HL-60/S4 (cell line): ENCODE measurements at regions not wholly inside any gene's neighbourhood (a gene's known extent, or its start where the extent isn't known, plus 50 kb on each side); places are given as distances from the start of the nearest gene placed in this dataset.
"Not testable (repeated sequence)": the region's sequence is repeated elsewhere in the genome, so short reads cannot be mapped to it uniquely, and the experiment has no call there.

Experiments used
- in situ Hi-C: fragments of 300-500 bp; cut with MboI; formaldehyde crosslinking; loops from 2 replicates; pipeline ENCODE4 v1.14.3; 2022; ENCODE audit warnings: low sequenced_read_pairs

- in situ Hi-C loops = not testable (repeated sequence)
Observed at GRCh38 chr12:8282181-8282580, 54.8 kb upstream of the FAM90A1 start.

DNA sequence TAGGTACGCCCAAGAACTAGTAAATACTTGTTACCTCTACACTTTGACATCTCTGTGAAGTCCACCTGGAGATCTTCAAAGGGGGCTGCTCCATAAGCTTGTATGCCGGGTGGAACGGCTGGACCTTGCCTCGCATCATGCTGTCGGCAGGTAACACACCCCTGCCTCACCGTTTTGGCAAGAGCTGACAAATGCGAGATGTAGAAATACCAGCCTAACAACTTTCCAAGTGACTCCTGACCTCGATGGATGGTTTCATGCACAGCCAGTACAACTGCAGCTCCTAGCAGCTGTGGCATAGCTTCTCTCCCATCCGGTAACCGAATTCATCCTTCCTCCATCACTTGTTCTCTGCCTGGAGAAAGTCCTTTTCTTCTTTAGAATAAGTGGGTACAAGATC is 58.3 kb upstream of the FAM90A1 start:
- in situ Hi-C loops = not testable (repeated sequence)

- in situ Hi-C loops = not testable (repeated sequence)
Observed at GRCh38 chr12:8291764-8292163, 64.3 kb upstream of the FAM90A1 start.

DNA sequence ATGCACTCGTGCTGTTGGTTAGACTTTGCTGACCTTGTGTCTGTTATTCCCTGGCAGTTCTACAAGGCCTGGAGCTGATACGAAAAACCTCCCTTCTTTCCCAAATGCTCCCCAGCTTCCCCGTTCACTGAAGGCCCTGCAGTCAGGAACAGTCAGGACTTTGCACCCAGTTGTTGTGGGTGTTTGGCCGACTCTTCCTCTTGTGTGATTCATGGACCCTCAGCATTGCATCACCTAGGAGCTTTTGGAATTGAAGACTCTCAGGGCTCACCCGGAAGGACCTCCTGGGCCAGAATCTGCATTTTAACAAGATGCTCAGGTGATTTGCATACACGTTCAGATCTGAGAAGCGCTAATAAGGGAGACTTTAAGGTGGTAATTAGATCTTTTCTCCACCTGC is 67.2 kb upstream of the FAM90A1 start:
- in situ Hi-C loops = not testable (repeated sequence)

DNA sequence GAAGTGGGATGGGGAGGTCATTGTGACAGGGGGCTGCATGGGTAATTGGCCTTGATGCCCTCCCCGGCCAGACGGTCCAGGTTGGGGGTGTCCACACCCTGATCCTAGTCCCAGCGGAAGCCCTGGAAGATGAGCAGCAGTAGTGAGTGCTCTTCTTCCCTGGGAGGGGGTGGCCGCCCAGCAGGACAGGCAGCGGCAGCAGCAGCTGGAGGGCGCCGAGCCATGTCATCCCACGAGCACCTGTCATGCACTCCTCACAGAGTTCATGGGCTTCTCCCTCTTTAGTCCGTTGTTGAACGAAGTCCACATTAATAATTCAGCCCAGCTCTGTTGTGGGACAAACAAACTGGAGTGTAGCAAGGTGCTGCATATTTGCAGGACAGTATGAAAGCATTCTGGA is 81.2 kb upstream of the FAM90A1 start:
- in situ Hi-C loops = not testable (repeated sequence)

DNA sequence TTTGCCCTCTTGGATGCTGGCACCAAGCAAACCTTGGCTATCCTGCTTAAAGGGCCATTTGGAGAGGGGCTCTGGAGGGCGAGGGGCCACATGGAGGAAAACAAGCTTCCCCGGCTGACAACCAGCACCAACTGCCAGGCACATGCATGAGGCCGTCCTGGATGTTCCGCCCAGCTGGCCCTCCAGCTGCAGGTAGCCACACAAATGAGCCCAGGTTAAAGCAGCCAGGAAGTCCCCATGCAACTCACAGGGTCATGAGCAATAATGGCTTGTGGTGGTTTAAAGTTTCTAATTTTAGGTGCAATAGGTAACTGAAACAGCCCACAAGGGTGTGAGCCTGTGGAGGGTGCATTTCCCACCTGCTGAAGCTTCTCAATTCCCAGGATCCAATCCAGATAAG is 88.6 kb upstream of the FAM90A1 start:
- in situ Hi-C loops = not testable (repeated sequence)

DNA sequence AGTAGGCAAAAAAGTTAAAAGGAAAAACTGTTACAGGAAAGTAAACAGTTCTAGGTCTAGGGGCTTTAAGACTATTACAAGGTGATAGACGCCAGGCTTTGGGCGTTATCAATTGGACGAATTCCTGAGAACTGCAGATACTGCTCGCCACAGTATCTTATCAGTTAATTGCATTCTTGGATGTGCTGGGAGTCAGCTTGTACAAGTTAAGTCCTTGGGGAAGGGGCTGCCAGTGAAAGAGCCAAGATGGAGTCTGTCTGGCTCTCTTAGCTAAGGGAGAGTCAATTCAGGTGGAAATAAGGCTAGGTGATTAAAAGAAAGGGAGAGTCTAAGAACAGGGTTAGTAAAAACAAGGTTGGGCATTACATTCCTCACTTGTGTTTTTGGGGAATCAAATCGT is 90.3 kb upstream of the FAM90A1 start:
- in situ Hi-C loops = not testable (repeated sequence)

DNA sequence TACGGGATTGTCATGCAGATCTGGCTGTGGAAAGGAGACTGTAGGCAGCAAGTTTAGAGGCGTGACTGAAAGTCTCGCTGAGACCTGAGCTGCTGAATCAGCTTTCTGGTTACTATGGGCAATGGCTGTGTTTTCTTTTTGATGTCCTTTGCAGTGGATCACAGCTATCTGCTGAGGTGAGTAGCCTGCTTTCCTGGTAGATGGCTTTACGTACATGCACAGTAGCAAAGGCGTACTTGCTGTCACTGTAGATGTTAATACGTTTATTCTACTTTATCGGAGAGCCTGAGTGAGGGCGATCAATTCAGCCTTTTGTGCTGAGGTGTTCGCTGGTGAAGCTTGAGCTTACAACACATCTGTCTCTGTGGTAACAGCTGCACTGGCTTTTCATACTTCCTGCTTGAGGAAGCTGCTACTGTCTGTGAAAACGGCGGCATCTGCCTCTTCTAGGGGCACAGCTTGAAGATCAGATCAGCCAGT is 92.9 kb upstream of the FAM90A1 start:
- in situ Hi-C loops = not testable (repeated sequence)

DNA sequence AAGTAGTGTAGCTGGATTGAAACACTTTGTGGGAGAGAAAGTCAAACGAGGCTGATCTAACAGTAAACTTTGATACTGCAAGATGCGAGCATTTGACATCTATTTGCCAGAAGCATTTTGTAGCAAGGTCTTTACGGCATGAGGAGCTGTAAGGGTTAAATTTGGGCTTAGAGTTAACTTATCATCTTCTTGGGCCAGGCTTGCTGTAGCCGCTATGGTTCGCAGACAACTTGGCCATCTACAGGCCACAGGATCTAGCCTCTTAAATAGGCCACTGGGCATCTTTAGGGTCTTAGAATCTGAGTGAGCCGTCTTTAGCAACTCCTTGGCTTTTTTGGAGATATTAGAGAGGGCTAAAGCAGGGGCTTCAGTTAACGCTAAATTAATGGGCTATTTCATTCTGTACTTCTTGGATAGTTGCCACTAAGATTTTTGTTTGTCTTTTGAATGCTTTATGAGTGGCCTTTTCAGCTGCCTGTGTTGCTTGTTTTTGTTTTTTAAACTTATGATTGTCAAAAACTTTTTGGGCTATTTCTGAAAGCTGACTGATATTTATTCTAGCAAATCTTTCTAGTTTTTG is 93.5 kb upstream of the FAM90A1 start:
- in situ Hi-C loops = not testable (repeated sequence)

GRCh38 chr12:8325145-8325839 is 97.9 kb upstream of the FAM90A1 start:
- in situ Hi-C loops = not testable (repeated sequence)

DNA sequence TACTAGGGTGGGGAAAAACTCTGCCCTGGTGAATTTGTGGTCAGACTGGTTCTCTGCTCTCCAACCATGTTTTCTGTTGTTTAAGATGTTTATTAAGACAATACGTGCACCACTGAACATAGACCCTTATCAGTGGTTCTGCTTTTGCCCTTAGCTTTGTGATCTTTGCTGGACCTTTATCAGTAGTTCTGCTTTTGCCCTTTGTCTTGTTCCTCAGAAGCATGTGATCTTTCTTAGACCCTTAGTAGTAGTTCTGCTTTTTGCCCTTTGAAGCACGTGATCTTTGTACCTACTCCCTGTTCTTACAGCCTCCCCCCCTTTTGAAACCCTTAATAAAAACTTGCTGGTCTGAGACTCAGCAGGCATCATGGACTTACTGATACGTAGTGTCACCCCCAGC is 101.4 kb upstream of the FAM90A1 start:
- in situ Hi-C loops = not testable (repeated sequence)

- in situ Hi-C loops = not testable (repeated sequence)
Observed at GRCh38 chr12:8332373-8332772, 105.0 kb upstream of the FAM90A1 start.

GRCh38 chr12:8351073-8351472 is 104.7 kb upstream of the CLEC6A start:
- in situ Hi-C loops = not testable (repeated sequence)

DNA sequence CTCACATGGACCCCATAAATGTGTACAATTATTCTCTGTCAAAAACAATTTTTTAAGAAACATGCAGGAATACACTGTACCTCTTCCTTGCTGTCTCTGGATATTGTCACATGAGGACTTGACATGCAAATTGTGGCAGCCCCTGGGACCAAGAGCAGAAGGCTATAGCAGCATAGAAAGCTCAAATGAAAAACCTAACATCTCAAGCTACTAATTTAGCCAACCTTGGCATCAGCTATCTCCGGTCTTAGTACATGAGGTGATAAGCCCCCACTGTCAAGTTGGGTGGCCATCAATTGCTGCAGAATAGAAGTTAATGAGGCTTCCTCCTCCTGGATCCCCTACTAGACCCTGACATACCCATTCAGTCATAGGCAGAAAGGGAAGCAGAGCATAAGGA is 101.0 kb upstream of the CLEC6A start:
- in situ Hi-C loops = not testable (repeated sequence)

DNA sequence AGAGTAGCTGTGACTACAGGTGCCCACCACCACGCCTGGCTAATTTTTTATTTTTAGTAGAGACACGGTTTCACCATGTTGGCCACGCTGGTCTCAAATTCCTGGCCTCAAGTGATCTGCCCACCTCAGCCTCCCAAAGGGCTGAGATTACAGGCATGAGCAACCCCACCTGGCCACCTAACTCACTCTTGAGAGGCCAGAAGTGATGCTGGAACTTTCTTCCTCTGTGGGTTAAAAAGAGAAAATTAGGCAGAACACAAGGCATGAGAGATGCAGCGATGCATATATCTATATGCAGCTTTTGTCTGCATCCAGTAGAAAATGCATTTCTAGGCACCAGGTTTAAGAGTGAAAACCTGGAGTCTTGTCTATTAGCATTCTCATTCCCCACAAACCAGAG is 100.2 kb upstream of the CLEC6A start:
- in situ Hi-C loops = not testable (repeated sequence)

- in situ Hi-C loops = not testable (repeated sequence)
Observed at GRCh38 chr12:8373744-8374143, 82.0 kb upstream of the CLEC6A start.

DNA sequence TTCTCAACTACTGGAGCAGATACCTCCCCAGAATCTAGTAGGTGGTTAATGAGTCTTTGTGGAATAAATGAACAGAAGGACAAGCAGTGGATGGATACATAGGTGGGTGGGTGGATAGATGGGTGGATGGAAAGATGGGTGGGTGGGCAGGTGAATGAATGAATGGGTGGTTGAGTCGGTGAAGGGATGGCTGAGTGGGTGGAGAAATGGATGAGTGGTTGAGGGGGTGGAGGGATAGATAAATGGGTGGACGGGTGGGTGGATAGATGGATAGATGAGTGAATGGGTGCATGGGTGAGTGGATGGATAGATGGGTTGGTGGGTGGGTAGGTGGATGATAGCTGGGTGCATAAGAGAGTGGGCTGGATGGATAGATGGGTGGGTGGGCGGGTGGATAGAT is 80.6 kb upstream of the CLEC6A start:
- in situ Hi-C loops = loop anchor here (25.0 kb wide), 1 partner anchor 263 kb away; the partner anchor contains the start of gene CLEC4A

- in situ Hi-C loops = loop anchor here (25.0 kb wide), 1 partner anchor 265 kb away; the partner anchor contains the start of gene CLEC4A
Observed at GRCh38 chr12:8377756-8378155, 78.0 kb upstream of the CLEC6A start.

DNA sequence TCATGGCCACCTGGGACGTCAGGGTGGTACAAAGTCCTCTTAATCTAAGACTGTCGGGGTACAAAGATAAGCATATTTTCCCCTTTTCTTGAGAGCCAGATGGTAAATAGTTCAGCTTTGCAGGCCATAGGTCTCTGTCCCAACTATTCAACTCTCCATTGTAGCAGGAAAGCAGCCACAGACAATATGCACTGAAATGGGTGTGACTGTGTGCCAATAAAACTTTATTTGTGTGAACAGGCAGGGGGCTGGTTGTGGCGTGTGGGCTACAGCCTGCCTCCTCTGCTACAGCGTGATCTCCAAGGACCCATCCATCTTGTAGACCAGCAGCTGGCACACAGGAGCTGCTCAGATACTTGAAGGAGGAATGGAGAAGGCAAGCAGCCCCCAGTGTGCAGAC is 73.2 kb upstream of the CLEC6A start:
- in situ Hi-C loops = loop anchor here (25.0 kb wide), 1 partner anchor 270 kb away; the partner anchor contains the start of gene CLEC4A

GRCh38 chr12:8384686-8385085 is 71.1 kb upstream of the CLEC6A start:
- in situ Hi-C loops = loop anchor here (25.0 kb wide), 1 partner anchor 272 kb away; the partner anchor contains the start of gene CLEC4A

- in situ Hi-C loops = loop anchor here (25.0 kb wide), 1 partner anchor 273 kb away; the partner anchor contains the start of gene CLEC4A
Observed at GRCh38 chr12:8385431-8385830, 70.3 kb upstream of the CLEC6A start.

DNA sequence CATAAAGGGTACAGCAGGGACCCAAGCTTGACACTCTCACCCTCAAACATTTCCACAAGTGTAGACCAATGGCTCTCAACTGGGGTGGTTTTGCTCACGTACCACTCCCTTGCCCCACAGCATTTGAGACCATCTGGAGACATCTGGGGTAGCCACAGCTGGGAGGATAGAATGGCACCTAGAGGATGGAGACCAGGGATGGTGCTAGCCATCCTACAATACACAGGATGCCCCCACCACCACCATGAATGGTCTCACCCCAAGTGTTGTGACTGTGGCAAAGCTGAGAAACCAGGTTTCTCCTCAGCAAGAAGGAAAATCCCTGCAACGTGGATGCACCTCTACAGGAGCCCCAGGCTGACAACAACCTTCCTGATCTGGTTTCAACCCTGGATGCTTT is 69.1 kb upstream of the CLEC6A start:
- in situ Hi-C loops = loop anchor here (25.0 kb wide), 1 partner anchor 274 kb away; the partner anchor contains the start of gene CLEC4A
